OCI-LY1 (cell line): ENCODE measurements at regions not wholly inside any gene's neighbourhood (a gene's known extent, or its start where the extent isn't known, plus 50 kb on each side); places are given as distances from the start of the nearest gene placed in this dataset.

Source experiments
- H2AFZ ChIP-seq: fragments of 200-600 bp; sonication (generic), shearing (Covaris generic); 2 replicates; pipeline ENCODE4 v1.6.0; 2014; ENCODE audit warnings: antibody characterized with exemption, mild to moderate bottlenecking, low read length
- H3F3A ChIP-seq: fragments of 200-600 bp; sonication (generic), shearing (Covaris generic); 2 replicates; pipeline ENCODE4 v1.6.0; 2014; ENCODE audit warnings: mild to moderate bottlenecking, antibody characterized with exemption, low read length, moderate library complexity; ENCODE audit not compliant: insufficient read depth
- H3K27ac ChIP-seq: fragments of 200-600 bp; sonication (generic); 2 replicates; pipeline ENCODE4 v1.5.1; 2014; ENCODE audit warnings: low read length, mixed run types, mild to moderate bottlenecking, low read depth; ENCODE audit not compliant: poor library complexity, severe bottlenecking
- H3K27me3 ChIP-seq: fragments of 200-600 bp; sonication (generic); 2 replicates; pipeline ENCODE4 v1.6.0; 2014; ENCODE audit warnings: antibody characterized with exemption, mild to moderate bottlenecking, low read length, moderate library complexity; ENCODE audit not compliant: insufficient read depth
- H3K36me3 ChIP-seq: fragments of 200-600 bp; sonication (generic); 2 replicates; pipeline ENCODE4 v1.6.1; 2014; ENCODE audit warnings: mild to moderate bottlenecking, antibody characterized with exemption, low read length, moderate library complexity, mixed read lengths; ENCODE audit not compliant: insufficient read depth
- H3K4me1 ChIP-seq: fragments of 200-600 bp; sonication (generic); 2 replicates; pipeline ENCODE4 v1.5.1; 2014; ENCODE audit warnings: mild to moderate bottlenecking, low read length, moderate library complexity; ENCODE audit not compliant: insufficient read depth, severe bottlenecking
- H3K4me2 ChIP-seq: fragments of 200-600 bp; sonication (generic), shearing (Covaris generic); 2 replicates; pipeline ENCODE4 v1.6.1; 2014; ENCODE audit warnings: low read length
- H3K4me3 ChIP-seq: fragments of 200-600 bp; sonication (generic); 2 replicates; pipeline ENCODE4 v1.5.1; 2014; ENCODE audit warnings: low read length, low read depth, mild to moderate bottlenecking, mixed read lengths; ENCODE audit not compliant: poor library complexity, severe bottlenecking
- H3K79me2 ChIP-seq: fragments of 200-600 bp; shearing (Covaris generic); 2 replicates; pipeline ENCODE4 v1.6.1; 2016; ENCODE audit warnings: mixed run types, low read length, mixed read lengths; ENCODE audit not compliant: insufficient read depth
- H3K9ac ChIP-seq: fragments of 200-600 bp; sonication (generic), shearing (Covaris generic); 2 replicates; pipeline ENCODE4 v1.6.1; 2014; ENCODE audit warnings: mild to moderate bottlenecking, low read length, mixed read lengths
- H3K9me2 ChIP-seq: fragments of 200-600 bp; sonication (generic), shearing (Covaris generic); 2 replicates; pipeline ENCODE4 v1.6.1; 2014; ENCODE audit warnings: low read depth, mild to moderate bottlenecking, low read length, mixed read lengths
- H3K9me3 ChIP-seq: fragments of 200-600 bp; shearing (Covaris generic); 2 replicates; pipeline ENCODE4 v1.6.1; 2014; ENCODE audit warnings: low read length, mixed read lengths
- H4K20me1 ChIP-seq: fragments of 200-600 bp; sonication (generic), shearing (Covaris generic); 2 replicates; pipeline ENCODE4 v1.6.0; 2016; ENCODE audit warnings: mild to moderate bottlenecking, low read length; ENCODE audit not compliant: insufficient read depth
- CTCF ChIP-seq: fragments of 200-600 bp; sonication (generic), shearing (Covaris generic); IDR thresholded peaks from 2 replicates; pipeline ENCODE4 v1.5.1; 2017; ENCODE audit warnings: mild to moderate bottlenecking, antibody characterized with exemption, low read length, moderate library complexity, mixed read lengths
- EZH2 ChIP-seq: fragments of 200-600 bp; sonication (generic), shearing (Covaris generic); IDR thresholded peaks from 2 replicates; pipeline ENCODE4 v1.8.0; 2017; ENCODE audit warnings: borderline replicate concordance, mixed run types, mild to moderate bottlenecking, antibody characterized with exemption, low read length, moderate library complexity, mixed read lengths

GRCh38 chr5:87560528-87560927, 147.8 kb upstream of the CCNH start:
- H4K20me1 ChIP-seq: no peaks in the 10 kb centered on the region
- TF ChIP-seq CTCF (no peak), EZH2 (no peak)
- H3K27me3 ChIP-seq: no peaks in the 10 kb centered on the region
- H2AFZ ChIP-seq: no peak overlapping the region
- no peak overlapping the region for H3K27ac ChIP-seq
- H3K9ac ChIP-seq: no peak overlapping the region
- H3K9me2 ChIP-seq: no peaks in the 10 kb centered on the region
- no peak overlapping the region for H3K4me3 ChIP-seq
- no peaks in the 10 kb centered on the region for H3K79me2 ChIP-seq
- no peak overlapping the region for H3K4me2 ChIP-seq
- H3F3A ChIP-seq: no peaks in the 10 kb centered on the region
- H3K9me3 ChIP-seq: no peaks in the 10 kb centered on the region
- H3K4me1 ChIP-seq: no peaks in the 10 kb centered on the region
- no peaks in the 10 kb centered on the region for H3K36me3 ChIP-seq

- H3K36me3 ChIP-seq: no peaks in the 10 kb centered on the region
- no peak overlapping the region for H3K27ac ChIP-seq
- no peaks in the 10 kb centered on the region for H4K20me1 ChIP-seq
- no peak overlapping the region for H3K4me2 ChIP-seq
- H3K27me3 ChIP-seq: no peaks in the 10 kb centered on the region
- no peaks in the 10 kb centered on the region for H3F3A ChIP-seq
- H3K9me3 ChIP-seq: no peaks in the 10 kb centered on the region
- H3K9me2 ChIP-seq: no peaks in the 10 kb centered on the region
- TF ChIP-seq CTCF: no peak
- no peak for TF ChIP-seq EZH2
- no peak overlapping the region for H2AFZ ChIP-seq
- no peaks in the 10 kb centered on the region for H3K79me2 ChIP-seq
- H3K4me1 ChIP-seq: no peaks in the 10 kb centered on the region
- no peak overlapping the region for H3K4me3 ChIP-seq
- no peak overlapping the region for H3K9ac ChIP-seq
Observed at GRCh38 chr5:87551911-87552310, 139.2 kb upstream of the CCNH start.

GRCh38 chr5:87541676-87542075, 128.9 kb upstream of the CCNH start:
- Histone ChIP-seq H3K9me2 (peaks cover 3% of the 10 kb centered on the region; the same call in 1 of the 2 replicates), H4K20me1 (no peaks in the 10 kb centered on the region), H3F3A (no peaks in the 10 kb centered on the region), H2AFZ (no peak overlapping the region), H3K4me2 (no peak overlapping the region), H3K4me3 (no peak overlapping the region), H3K4me1 (no peaks in the 10 kb centered on the region), H3K9me3 (no peaks in the 10 kb centered on the region), H3K9ac (no peak overlapping the region), H3K27ac (no peak overlapping the region), H3K27me3 (no peaks in the 10 kb centered on the region), H3K79me2 (no peaks in the 10 kb centered on the region), H3K36me3 (no peaks in the 10 kb centered on the region)
- TF ChIP-seq EZH2: no peak
- no peak for TF ChIP-seq CTCF
